Skeletal muscle cell (primary cell): ENCODE measurements at regions not wholly inside any gene's neighbourhood (a gene's known extent, or its start where the extent isn't known, plus 50 kb on each side); places are given as distances from the start of the nearest gene placed in this dataset.
"Not testable (repeated sequence)": the region's sequence is repeated elsewhere in the genome, so short reads cannot be mapped to it uniquely, and the experiment has no call there.

Experiments used
- DNase-seq: peaks from one replicate; pipeline ENCODE4 v3.0.0-alpha.2; 2010; ENCODE audit warnings: low read depth
- H3K4me3 ChIP-seq: 2 replicates; pipeline ENCODE4 v1.5.1; 2011; ENCODE audit warnings: low read depth, mild to moderate bottlenecking, control low read depth, low read length, moderate library complexity

GRCh38 chr2:72078773-72079172 is 68.9 kb downstream of the CYP26B1 start:
- H3K4me3 ChIP-seq: no peak overlapping the region
- DNase-seq: no peak

GRCh38 chr2:72077702-72078169 is 69.9 kb downstream of the CYP26B1 start:
- no peak for DNase-seq
- H3K4me3 ChIP-seq: no peak overlapping the region

- not testable (repeated sequence) for DNase-seq, H3K4me3 ChIP-seq
These were observed 74.3 kb downstream of the CYP26B1 start for GRCh38 chr2:72073373-72073772.

- not testable (repeated sequence) for DNase-seq, H3K4me3 ChIP-seq
These were observed 83.5 kb downstream of the CYP26B1 start for GRCh38 chr2:72064197-72064596.

- no peak for DNase-seq
- H3K4me3 ChIP-seq: no peak overlapping the region
These were observed 85.3 kb downstream of the CYP26B1 start for GRCh38 chr2:72062336-72062735.

- H3K4me3 ChIP-seq: no peak overlapping the region
- DNase-seq: no peak
These were observed 90.4 kb downstream of the CYP26B1 start for GRCh38 chr2:72057308-72057707.

GRCh38 chr2:72051971-72052505 is 95.6 kb downstream of the CYP26B1 start:
- DNase-seq: no peak
- no peak overlapping the region for H3K4me3 ChIP-seq

GRCh38 chr2:72051204-72051603 is 96.5 kb downstream of the CYP26B1 start:
- DNase-seq: no peak
- H3K4me3 ChIP-seq: no peak overlapping the region

- no peak for DNase-seq
- H3K4me3 ChIP-seq: no peak overlapping the region
These were observed 96.9 kb downstream of the CYP26B1 start for GRCh38 chr2:72050734-72051133.

- no peak overlapping the region for H3K4me3 ChIP-seq
- DNase-seq: no peak
These were observed 98.7 kb downstream of the CYP26B1 start for GRCh38 chr2:72048881-72049477.

- DNase-seq: no peak
- H3K4me3 ChIP-seq: no peak overlapping the region
These were observed 103.7 kb downstream of the CYP26B1 start for GRCh38 chr2:72043985-72044384.

- no peak for DNase-seq
- no peak overlapping the region for H3K4me3 ChIP-seq
These were observed 106.0 kb downstream of the CYP26B1 start for GRCh38 chr2:72041638-72042111.

- no peak overlapping the region for H3K4me3 ChIP-seq
- no peak for DNase-seq
These were observed 106.8 kb downstream of the CYP26B1 start for GRCh38 chr2:72040629-72041571.

- DNase-seq: no peak
- no peak overlapping the region for H3K4me3 ChIP-seq
These were observed 109.1 kb downstream of the CYP26B1 start for GRCh38 chr2:72038524-72038923.

- H3K4me3 ChIP-seq: no peak overlapping the region
- DNase-seq: no peak
These were observed 110.4 kb downstream of the CYP26B1 start for GRCh38 chr2:72037261-72037666.

- DNase-seq: no peak
- no peak overlapping the region for H3K4me3 ChIP-seq
These were observed 111.1 kb downstream of the CYP26B1 start for GRCh38 chr2:72036595-72036994.

GRCh38 chr2:72036173-72036545 is 111.5 kb downstream of the CYP26B1 start:
- no peak overlapping the region for H3K4me3 ChIP-seq
- no peak for DNase-seq

- no peak for DNase-seq
- no peak overlapping the region for H3K4me3 ChIP-seq
These were observed 112.0 kb downstream of the CYP26B1 start for GRCh38 chr2:72035518-72036172.

- H3K4me3 ChIP-seq: no peak overlapping the region
- no peak for DNase-seq
These were observed 113.1 kb downstream of the CYP26B1 start for GRCh38 chr2:72034353-72035095.
